ENCODE measurements at regions not wholly inside any gene's neighbourhood (a gene's known extent, or its start where the extent isn't known, plus 50 kb on each side); places are given as distances from the start of the nearest gene placed in this dataset.

- TF ChIP-seq CTCF (IDR thresholded peaks at IDR 0.05; ENCODE audit: poor library complexity) = no peak
- TF ChIP-seq EZH2phosphoT487 (IDR thresholded peaks at IDR 0.05; ENCODE audit: low read depth, severe bottlenecking, unreplicated experiment) = no peak
- TF ChIP-seq EZH2 (IDR thresholded peaks at IDR 0.05; ENCODE audit: borderline replicate concordance) = no peak
Measured at GRCh38 chr3:110968076-110968475, 103.5 kb upstream of the NECTIN3 start.
